ENCODE measurements at regions not wholly inside any gene's neighbourhood (a gene's known extent, or its start where the extent isn't known, plus 50 kb on each side); places are given as distances from the start of the nearest gene placed in this dataset.

GRCh38 chr13:47555235-47555634, 445.8 kb downstream of the SUCLA2 start:
- Histone ChIP-seq H3K36me3 (no peaks in the 10 kb centered on the region), H3K27me3 (no peaks in the 10 kb centered on the region), H3K9me3 (no peaks in the 10 kb centered on the region), H3K27ac (no peak overlapping the region), H3K4me3 (no peak overlapping the region), H3K4me1 (no peaks in the 10 kb centered on the region)
- no peak for ATAC-seq
- WGBS, 4 donors, result 39 to 62% (median 45%) methylated on average over 1 of the region's 1 CpG
- no peak for TF ChIP-seq CTCF (IDR thresholded peaks at IDR 0.05)
- TF ChIP-seq POLR2A (IDR thresholded peaks at IDR 0.05), result no peak
- no peak for DNase-seq
- intact Hi-C loops (cut with DNase I), result no loop called here

- Histone ChIP-seq H3K4me3 (no peak overlapping the region), H3K27ac (no peak overlapping the region), H3K4me1 (no peaks in the 10 kb centered on the region), H3K9me3 (no peaks in the 10 kb centered on the region), H3K27me3 (no peaks in the 10 kb centered on the region), H3K36me3 (no peaks in the 10 kb centered on the region)
- TF ChIP-seq POLR2A (IDR thresholded peaks at IDR 0.05) (no peak), CTCF (IDR thresholded peaks at IDR 0.05) (no peak)
- intact Hi-C loops (cut with DNase I), result no loop called here
- DNase-seq (no peak), ATAC-seq (no peak)
- 67 to 81% (median 77%) methylated on average over 7 of the region's 7 CpGs for WGBS, 4 donors
These were observed 447.6 kb downstream of the SUCLA2 start for GRCh38 chr13:47553329-47553977.

- TF ChIP-seq POLR2A (IDR thresholded peaks at IDR 0.05) (no peak), CTCF (IDR thresholded peaks at IDR 0.05) (no peak)
- DNase-seq (no peak), ATAC-seq (no peak)
- Histone ChIP-seq H3K36me3 (no peaks in the 10 kb centered on the region), H3K4me3 (no peak overlapping the region), H3K4me1 (peaks cover 0 to 10% (median 0%) of the 10 kb centered on the region in 12 donors), H3K9me3 (no peaks in the 10 kb centered on the region), H3K27ac (no peak overlapping the region), H3K27me3 (no peaks in the 10 kb centered on the region)
- 70 to 80% (median 75%) methylated on average over 3 of the region's 3 CpGs for WGBS, 4 donors
- intact Hi-C loops (cut with DNase I), result no loop called here
These were observed 451.8 kb downstream of the SUCLA2 start for GRCh38 chr13:47549219-47549752.

GRCh38 chr13:47548294-47548840, 452.7 kb downstream of the SUCLA2 start:
- no peak for TF ChIP-seq CTCF (IDR thresholded peaks at IDR 0.05)
- no peak for TF ChIP-seq POLR2A (IDR thresholded peaks at IDR 0.05)
- WGBS, 4 donors, result 49 to 57% (median 55%) methylated on average over 4 of the region's 4 CpGs
- Histone ChIP-seq H3K36me3 (no peaks in the 10 kb centered on the region), H3K4me3 (no peak overlapping the region), H3K9me3 (no peaks in the 10 kb centered on the region), H3K27ac (no peak overlapping the region), H3K27me3 (no peaks in the 10 kb centered on the region), H3K4me1 (peaks cover 0 to 10% (median 0%) of the 10 kb centered on the region in 12 donors)
- DNase-seq (no peak), ATAC-seq (no peak)
- intact Hi-C loops (cut with DNase I), result no loop called here

All from heart left ventricle (tissue), 16 donors.